NOMO-1 treated with DMSO at 0.1 percent for 48 hours (cell line): ENCODE measurements at regions not wholly inside any gene's neighbourhood (a gene's known extent, or its start where the extent isn't known, plus 50 kb on each side); places are given as distances from the start of the nearest gene placed in this dataset.
"Not testable (repeated sequence)": the region's sequence is repeated elsewhere in the genome, so short reads cannot be mapped to it uniquely, and the experiment has no call there.

Source experiments
- DNase-seq: peaks from one replicate; lab custom pipeline; 2025; ENCODE audit not compliant: unreplicated experiment; lab: John Stamatoyannopoulos, UW

GRCh38 chr3:103297502-103297901 lies 862.7 kb downstream of the ZPLD1 start:
- DNase-seq: not testable (repeated sequence)

GRCh38 chr3:103306104-103306503 lies 871.3 kb downstream of the ZPLD1 start:
- DNase-seq: no peak

- DNase-seq: no peak
Observed at GRCh38 chr3:103308921-103309320, 874.1 kb downstream of the ZPLD1 start.

- no peak for DNase-seq
Observed at GRCh38 chr3:103319912-103320311, 885.1 kb downstream of the ZPLD1 start.

GRCh38 chr3:103337179-103337845 lies 902.5 kb downstream of the ZPLD1 start:
- no peak for DNase-seq

- DNase-seq: no peak
Observed at GRCh38 chr3:103341078-103341606, 906.3 kb downstream of the ZPLD1 start.

- DNase-seq: no peak
Observed at GRCh38 chr3:103342205-103342731, 907.5 kb downstream of the ZPLD1 start.

GRCh38 chr3:103349760-103350159 lies 914.9 kb downstream of the ZPLD1 start:
- DNase-seq: no peak

GRCh38 chr3:103365467-103365866 lies 930.7 kb downstream of the ZPLD1 start:
- no peak for DNase-seq

- DNase-seq: no peak
Observed at GRCh38 chr3:103367481-103367880, 932.7 kb downstream of the ZPLD1 start.

- DNase-seq: no peak
Observed at GRCh38 chr3:103371411-103371810, 936.6 kb downstream of the ZPLD1 start.

- no peak for DNase-seq
Observed at GRCh38 chr3:103372031-103372430, 937.2 kb downstream of the ZPLD1 start.

GRCh38 chr3:103380391-103380790 lies 945.6 kb downstream of the ZPLD1 start:
- no peak for DNase-seq

- no peak for DNase-seq
Observed at GRCh38 chr3:103381296-103382079, 946.7 kb downstream of the ZPLD1 start.

GRCh38 chr3:103385961-103386656 lies 951.3 kb downstream of the ZPLD1 start:
- no peak for DNase-seq

GRCh38 chr3:103388214-103388613 lies 953.4 kb downstream of the ZPLD1 start:
- DNase-seq: no peak

GRCh38 chr3:103389356-103389755 lies 954.5 kb downstream of the ZPLD1 start:
- DNase-seq: no peak

GRCh38 chr3:103393395-103394186 lies 958.8 kb downstream of the ZPLD1 start:
- no peak for DNase-seq

GRCh38 chr3:103403191-103403590 lies 968.4 kb downstream of the ZPLD1 start:
- DNase-seq: no peak

GRCh38 chr3:103406320-103406850 lies 971.6 kb downstream of the ZPLD1 start:
- no peak for DNase-seq
